Neural cell (in vitro differentiated cells): ENCODE measurements at regions not wholly inside any gene's neighbourhood (a gene's known extent, or its start where the extent isn't known, plus 50 kb on each side); places are given as distances from the start of the nearest gene placed in this dataset.

Experiments used
- EP300 ChIP-seq: fragments of 450-650 bp; conservative IDR thresholded peaks from 2 replicates; pipeline ENCODE4 v1.6.1; 2014; ENCODE audit warnings: antibody characterized with exemption, mild to moderate bottlenecking, moderate library complexity; ENCODE audit not compliant: poor library complexity, severe bottlenecking
- EZH2 ChIP-seq: fragments of 200-600, 300-800 bp; shearing (Covaris generic), sonication (generic); IDR thresholded peaks from 2 replicates; pipeline ENCODE4 v1.6.1; 2014; ENCODE audit warnings: antibody characterized with exemption, low read length, borderline replicate concordance, mild to moderate bottlenecking; ENCODE audit not compliant: insufficient read depth, poor library complexity, severe bottlenecking
- MXI1 ChIP-seq: fragments of 450-650 bp; conservative IDR thresholded peaks from 2 replicates; pipeline ENCODE4 v1.6.1; 2014; ENCODE audit warnings: antibody characterized with exemption, mild to moderate bottlenecking; ENCODE audit not compliant: poor library complexity, severe bottlenecking
- POLR2AphosphoS5 ChIP-seq: IDR thresholded peaks from 2 replicates; pipeline ENCODE4 v1.6.1; 2012
- RAD21 ChIP-seq: fragments of 450-650 bp; conservative IDR thresholded peaks from 2 replicates; pipeline ENCODE4 v1.6.1; 2014; ENCODE audit warnings: antibody characterized with exemption, mild to moderate bottlenecking, moderate library complexity
- SMC3 ChIP-seq: fragments of 450-650 bp; conservative IDR thresholded peaks from 2 replicates; pipeline ENCODE4 v1.6.1; 2014; ENCODE audit warnings: antibody characterized with exemption, mild to moderate bottlenecking, moderate library complexity; ENCODE audit not compliant: poor library complexity
- TF ChIP-seq, protein P1 (sequence below): fragments of 450-650 bp; IDR thresholded peaks from 2 replicates; pipeline ENCODE4 v1.5.1; 2014; ENCODE audit warnings: antibody characterized with exemption, mild to moderate bottlenecking, moderate library complexity; ENCODE audit not compliant: poor library complexity, severe bottlenecking
- TF ChIP-seq, protein P2 (sequence below): IDR thresholded peaks from 2 replicates; pipeline ENCODE4 v1.6.1; 2012; ENCODE audit warnings: borderline replicate concordance

DNA sequence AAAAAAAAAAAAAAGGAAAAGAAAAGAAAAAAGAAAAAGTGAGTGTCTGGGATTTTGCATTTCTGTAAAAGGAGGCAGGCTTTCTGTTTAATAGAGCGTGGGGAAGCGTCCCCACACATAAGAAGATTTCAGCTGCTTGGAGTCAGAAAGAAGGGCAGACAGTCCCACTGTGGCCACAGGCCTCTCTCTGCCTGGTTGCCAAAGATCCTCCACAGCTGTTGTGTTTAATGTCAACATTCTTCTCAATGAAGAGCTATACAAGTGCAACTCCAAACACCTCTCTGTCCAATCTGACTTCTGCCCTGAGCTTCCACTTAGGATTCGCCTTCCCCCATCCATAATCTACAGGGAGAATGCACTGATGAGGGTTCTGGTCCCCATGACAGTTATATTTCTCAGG, 64.3 kb upstream of the MLN start:
- TF ChIP-seq, protein P1, sequence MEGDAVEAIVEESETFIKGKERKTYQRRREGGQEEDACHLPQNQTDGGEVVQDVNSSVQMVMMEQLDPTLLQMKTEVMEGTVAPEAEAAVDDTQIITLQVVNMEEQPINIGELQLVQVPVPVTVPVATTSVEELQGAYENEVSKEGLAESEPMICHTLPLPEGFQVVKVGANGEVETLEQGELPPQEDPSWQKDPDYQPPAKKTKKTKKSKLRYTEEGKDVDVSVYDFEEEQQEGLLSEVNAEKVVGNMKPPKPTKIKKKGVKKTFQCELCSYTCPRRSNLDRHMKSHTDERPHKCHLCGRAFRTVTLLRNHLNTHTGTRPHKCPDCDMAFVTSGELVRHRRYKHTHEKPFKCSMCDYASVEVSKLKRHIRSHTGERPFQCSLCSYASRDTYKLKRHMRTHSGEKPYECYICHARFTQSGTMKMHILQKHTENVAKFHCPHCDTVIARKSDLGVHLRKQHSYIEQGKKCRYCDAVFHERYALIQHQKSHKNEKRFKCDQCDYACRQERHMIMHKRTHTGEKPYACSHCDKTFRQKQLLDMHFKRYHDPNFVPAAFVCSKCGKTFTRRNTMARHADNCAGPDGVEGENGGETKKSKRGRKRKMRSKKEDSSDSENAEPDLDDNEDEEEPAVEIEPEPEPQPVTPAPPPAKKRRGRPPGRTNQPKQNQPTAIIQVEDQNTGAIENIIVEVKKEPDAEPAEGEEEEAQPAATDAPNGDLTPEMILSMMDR, result no peak
- TF ChIP-seq EZH2 (no peak), POLR2AphosphoS5 (no peak), EP300 (no peak), SMC3 (no peak), RAD21 (no peak), MXI1 (no peak)
- TF ChIP-seq, protein P2, sequence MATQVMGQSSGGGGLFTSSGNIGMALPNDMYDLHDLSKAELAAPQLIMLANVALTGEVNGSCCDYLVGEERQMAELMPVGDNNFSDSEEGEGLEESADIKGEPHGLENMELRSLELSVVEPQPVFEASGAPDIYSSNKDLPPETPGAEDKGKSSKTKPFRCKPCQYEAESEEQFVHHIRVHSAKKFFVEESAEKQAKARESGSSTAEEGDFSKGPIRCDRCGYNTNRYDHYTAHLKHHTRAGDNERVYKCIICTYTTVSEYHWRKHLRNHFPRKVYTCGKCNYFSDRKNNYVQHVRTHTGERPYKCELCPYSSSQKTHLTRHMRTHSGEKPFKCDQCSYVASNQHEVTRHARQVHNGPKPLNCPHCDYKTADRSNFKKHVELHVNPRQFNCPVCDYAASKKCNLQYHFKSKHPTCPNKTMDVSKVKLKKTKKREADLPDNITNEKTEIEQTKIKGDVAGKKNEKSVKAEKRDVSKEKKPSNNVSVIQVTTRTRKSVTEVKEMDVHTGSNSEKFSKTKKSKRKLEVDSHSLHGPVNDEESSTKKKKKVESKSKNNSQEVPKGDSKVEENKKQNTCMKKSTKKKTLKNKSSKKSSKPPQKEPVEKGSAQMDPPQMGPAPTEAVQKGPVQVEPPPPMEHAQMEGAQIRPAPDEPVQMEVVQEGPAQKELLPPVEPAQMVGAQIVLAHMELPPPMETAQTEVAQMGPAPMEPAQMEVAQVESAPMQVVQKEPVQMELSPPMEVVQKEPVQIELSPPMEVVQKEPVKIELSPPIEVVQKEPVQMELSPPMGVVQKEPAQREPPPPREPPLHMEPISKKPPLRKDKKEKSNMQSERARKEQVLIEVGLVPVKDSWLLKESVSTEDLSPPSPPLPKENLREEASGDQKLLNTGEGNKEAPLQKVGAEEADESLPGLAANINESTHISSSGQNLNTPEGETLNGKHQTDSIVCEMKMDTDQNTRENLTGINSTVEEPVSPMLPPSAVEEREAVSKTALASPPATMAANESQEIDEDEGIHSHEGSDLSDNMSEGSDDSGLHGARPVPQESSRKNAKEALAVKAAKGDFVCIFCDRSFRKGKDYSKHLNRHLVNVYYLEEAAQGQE, result no peak
